Muscle layer of colon (tissue), 2 donors: ENCODE measurements at regions not wholly inside any gene's neighbourhood (a gene's known extent, or its start where the extent isn't known, plus 50 kb on each side); places are given as distances from the start of the nearest gene placed in this dataset.

ENCODE experiments used
- H3K27ac ChIP-seq: one replicate; pipeline ENCODE4 v1.7.0; 2013; ENCODE audit warnings: low read depth, mild to moderate bottlenecking, low read length, moderate library complexity
- H3K27me3 ChIP-seq, 2 donors: one replicate each; pipeline ENCODE4 v1.7.0; 2013; ENCODE audit warnings: low read length in 2 of 2, mild to moderate bottlenecking in 2 of 2; ENCODE audit not compliant: insufficient read depth in 2 of 2, control insufficient read depth in 1 of 2
- H3K36me3 ChIP-seq: one replicate; pipeline ENCODE4 v1.7.0; 2013; ENCODE audit warnings: mild to moderate bottlenecking, low read length; ENCODE audit not compliant: insufficient read depth
- H3K4me1 ChIP-seq: one replicate; pipeline ENCODE4 v1.7.0; 2013; ENCODE audit warnings: mild to moderate bottlenecking, low read length; ENCODE audit not compliant: insufficient read depth
- H3K4me3 ChIP-seq, 2 donors: one replicate each; pipeline ENCODE4 v1.7.0; 2013; ENCODE audit warnings: low read length in 2 of 2, low read depth in 1 of 2, mild to moderate bottlenecking in 1 of 2, moderate library complexity in 1 of 2
- H3K9ac ChIP-seq: one replicate; pipeline ENCODE4 v1.7.0; 2013; ENCODE audit warnings: low read length
- H3K9me3 ChIP-seq: one replicate; pipeline ENCODE4 v1.7.0; 2013; ENCODE audit warnings: mild to moderate bottlenecking, low read length
- donor health status: abdominal sarcoma.
- donor health status: Adenocarcinoma of cecum.

- Histone ChIP-seq H3K9me3 (no peaks in the 10 kb centered on the region), H3K9ac (no peak overlapping the region), H3K27ac (peak overlapping the region; percentile 76), H3K36me3 (no peaks in the 10 kb centered on the region), H3K27me3 (no peaks in the 10 kb centered on the region), H3K4me1 (peaks cover 43% of the 10 kb centered on the region), H3K4me3 (no peak overlapping the region)
Observed at GRCh38 chr3:66702126-66702525, 201.3 kb upstream of the LRIG1 start.

GRCh38 chr3:66703501-66703900 is 202.7 kb upstream of the LRIG1 start:
- no peak overlapping the region for H3K9ac ChIP-seq
- H3K9me3 ChIP-seq: no peaks in the 10 kb centered on the region
- peaks cover 43% of the 10 kb centered on the region for H3K4me1 ChIP-seq
- H3K36me3 ChIP-seq: no peaks in the 10 kb centered on the region
- H3K4me3 ChIP-seq: no peak overlapping the region
- peak overlapping the region; percentile 24 for H3K27ac ChIP-seq
- no peaks in the 10 kb centered on the region for H3K27me3 ChIP-seq

GRCh38 chr3:66705076-66705475 is 204.3 kb upstream of the LRIG1 start:
- no peaks in the 10 kb centered on the region for H3K9me3 ChIP-seq
- H3K27me3 ChIP-seq: no peaks in the 10 kb centered on the region
- no peak overlapping the region for H3K4me3 ChIP-seq
- H3K4me1 ChIP-seq: peaks cover 55% of the 10 kb centered on the region
- no peak overlapping the region for H3K9ac ChIP-seq
- no peaks in the 10 kb centered on the region for H3K36me3 ChIP-seq
- peak overlapping the region; percentile 7 for H3K27ac ChIP-seq

GRCh38 chr3:66706890-66707289 is 206.1 kb upstream of the LRIG1 start:
- Histone ChIP-seq H3K36me3 (no peaks in the 10 kb centered on the region), H3K27ac (no peak overlapping the region), H3K9ac (no peak overlapping the region), H3K9me3 (no peaks in the 10 kb centered on the region), H3K4me1 (peaks cover 46% of the 10 kb centered on the region), H3K4me3 (no peak overlapping the region), H3K27me3 (no peaks in the 10 kb centered on the region)

GRCh38 chr3:66709532-66709931 is 208.7 kb upstream of the LRIG1 start:
- Histone ChIP-seq H3K4me3 (peak overlapping the region in 1 of 2 donors; percentile 0), H3K36me3 (no peaks in the 10 kb centered on the region), H3K9me3 (no peaks in the 10 kb centered on the region), H3K4me1 (peaks cover 28% of the 10 kb centered on the region), H3K27ac (peak overlapping the region; percentile 72), H3K27me3 (no peaks in the 10 kb centered on the region), H3K9ac (no peak overlapping the region)

- Histone ChIP-seq H3K27ac (no peak overlapping the region), H3K27me3 (no peaks in the 10 kb centered on the region), H3K4me1 (peaks cover 13% of the 10 kb centered on the region), H3K9ac (no peak overlapping the region), H3K9me3 (no peaks in the 10 kb centered on the region), H3K36me3 (no peaks in the 10 kb centered on the region), H3K4me3 (no peak overlapping the region)
Observed at GRCh38 chr3:66712210-66712609, 211.4 kb upstream of the LRIG1 start.

- no peaks in the 10 kb centered on the region for H3K9me3 ChIP-seq
- H3K27me3 ChIP-seq: no peaks in the 10 kb centered on the region
- H3K36me3 ChIP-seq: no peaks in the 10 kb centered on the region
- H3K4me1 ChIP-seq: peaks cover 13% of the 10 kb centered on the region
- no peak overlapping the region for H3K27ac ChIP-seq
- H3K9ac ChIP-seq: no peak overlapping the region
- no peak overlapping the region for H3K4me3 ChIP-seq
Observed at GRCh38 chr3:66713921-66714320, 213.1 kb upstream of the LRIG1 start.

- H3K4me1 ChIP-seq: peaks cover 15% of the 10 kb centered on the region
- H3K4me3 ChIP-seq: no peak overlapping the region
- no peaks in the 10 kb centered on the region for H3K27me3 ChIP-seq
Observed at GRCh38 chr3:66715806-66716205, 215.0 kb upstream of the LRIG1 start.

GRCh38 chr3:66717806-66718205 is 217.0 kb upstream of the LRIG1 start:
- Histone ChIP-seq H3K4me3 (no peak overlapping the region), H3K9me3 (no peaks in the 10 kb centered on the region), H3K36me3 (no peaks in the 10 kb centered on the region), H3K27me3 (no peaks in the 10 kb centered on the region), H3K4me1 (peaks cover 21% of the 10 kb centered on the region), H3K9ac (no peak overlapping the region), H3K27ac (no peak overlapping the region)

More at GRCh38 chr3:66715806-66716205, 215.0 kb upstream of the LRIG1 start:
- Histone ChIP-seq H3K36me3 (no peaks in the 10 kb centered on the region), H3K9ac (no peak overlapping the region), H3K27ac (no peak overlapping the region), H3K9me3 (no peaks in the 10 kb centered on the region)

- H3K4me1 ChIP-seq: peaks cover 26% of the 10 kb centered on the region
- H3K9ac ChIP-seq: no peak overlapping the region
- H3K4me3 ChIP-seq: no peak overlapping the region
- peak overlapping the region; percentile 54 for H3K27ac ChIP-seq
- H3K36me3 ChIP-seq: no peaks in the 10 kb centered on the region
- no peaks in the 10 kb centered on the region for H3K27me3 ChIP-seq
- no peaks in the 10 kb centered on the region for H3K9me3 ChIP-seq
Observed at GRCh38 chr3:66719796-66720356, 219.1 kb upstream of the LRIG1 start.

- Histone ChIP-seq H3K9me3 (no peaks in the 10 kb centered on the region), H3K27ac (peak overlapping the region; percentile 54), H3K36me3 (no peaks in the 10 kb centered on the region), H3K27me3 (no peaks in the 10 kb centered on the region), H3K4me1 (peaks cover 26% of the 10 kb centered on the region), H3K9ac (no peak overlapping the region), H3K4me3 (no peak overlapping the region)
Observed at GRCh38 chr3:66720508-66720907, 219.7 kb upstream of the LRIG1 start.

- no peaks in the 10 kb centered on the region for H3K9me3 ChIP-seq
- H3K27ac ChIP-seq: peak overlapping the region; percentile 30
Observed at GRCh38 chr3:66722675-66723074, 221.9 kb upstream of the LRIG1 start.

More at GRCh38 chr3:66722675-66723074, 221.9 kb upstream of the LRIG1 start:
- peaks cover 26% of the 10 kb centered on the region for H3K4me1 ChIP-seq
- H3K4me3 ChIP-seq: no peak overlapping the region
- no peak overlapping the region for H3K9ac ChIP-seq
- no peaks in the 10 kb centered on the region for H3K27me3 ChIP-seq
- H3K36me3 ChIP-seq: no peaks in the 10 kb centered on the region
